ENCODE measurements at regions not wholly inside any gene's neighbourhood (a gene's known extent, or its start where the extent isn't known, plus 50 kb on each side); places are given as distances from the start of the nearest gene placed in this dataset.

GRCh38 chr2:40896358-40896757, 444.5 kb upstream of the SLC8A1 start:
- TF ChIP-seq SPI1 (IDR thresholded peaks at IDR 0.05; ENCODE audit: borderline replicate concordance, low read depth) = no peak
- TF ChIP-seq CTCF (IDR thresholded peaks at IDR 0.05; ENCODE audit: insufficient read depth, low read length) = no peak
- TF ChIP-seq REST (IDR thresholded peaks at IDR 0.05; ENCODE audit: insufficient replicate concordance, low read depth) = no peak
- TF ChIP-seq GABPA (IDR thresholded peaks at IDR 0.05; ENCODE audit: low read depth) = no peak
- no peak for TF ChIP-seq POLR2AphosphoS5 (IDR thresholded peaks at IDR 0.05; ENCODE audit: low read depth)
- no peak overlapping the region for H3K27ac ChIP-seq (replicated peaks)
- H3K27me3 ChIP-seq (ENCODE audit: insufficient read depth, poor library complexity, severe bottlenecking) = no peaks in the 10 kb centered on the region
- DNase-seq (ENCODE audit: low read depth in 1 of 2, low spot score in 1 of 2) = no peak
- H3K4me3 ChIP-seq (replicated peaks; ENCODE audit: insufficient read depth, low read length) = no peak overlapping the region

- H3K27me3 ChIP-seq (ENCODE audit: insufficient read depth, poor library complexity, severe bottlenecking) = no peaks in the 10 kb centered on the region
- TF ChIP-seq POLR2AphosphoS5 (IDR thresholded peaks at IDR 0.05; ENCODE audit: low read depth) = no peak
- no peak for TF ChIP-seq SPI1 (IDR thresholded peaks at IDR 0.05; ENCODE audit: borderline replicate concordance, low read depth)
- no peak for TF ChIP-seq CTCF (IDR thresholded peaks at IDR 0.05; ENCODE audit: insufficient read depth, low read length)
- no peak for TF ChIP-seq GABPA (IDR thresholded peaks at IDR 0.05; ENCODE audit: low read depth)
- TF ChIP-seq REST (IDR thresholded peaks at IDR 0.05; ENCODE audit: insufficient replicate concordance, low read depth) = no peak
- H3K27ac ChIP-seq (replicated peaks) = no peak overlapping the region
- no peak for DNase-seq (ENCODE audit: low read depth in 1 of 2, low spot score in 1 of 2)
- H3K4me3 ChIP-seq (replicated peaks; ENCODE audit: insufficient read depth, low read length) = no peak overlapping the region
Measured at GRCh38 chr2:40914666-40915065, 462.8 kb upstream of the SLC8A1 start.

DNA sequence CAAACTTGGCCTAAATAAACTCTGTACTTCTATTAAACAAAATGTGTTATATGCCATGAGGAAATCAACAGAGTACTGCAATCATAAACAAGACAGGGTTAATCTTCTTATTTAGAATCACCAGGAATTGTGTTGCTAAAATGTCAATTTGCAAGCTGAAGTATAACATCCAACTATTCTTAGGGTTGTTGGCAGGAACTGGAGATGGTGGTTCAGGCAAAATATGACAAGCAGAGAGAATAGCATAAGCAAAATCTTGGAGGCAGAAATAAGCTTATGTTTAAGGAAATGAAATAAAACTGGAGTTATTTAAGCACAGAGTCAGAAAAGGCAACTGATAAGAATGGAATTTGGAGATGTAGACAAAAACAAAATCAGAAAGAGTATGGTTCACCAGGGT, 463.8 kb upstream of the SLC8A1 start:
- Histone ChIP-seq H3K4me3 (replicated peaks; ENCODE audit: insufficient read depth, low read length) (no peak overlapping the region), H3K27ac (replicated peaks) (no peak overlapping the region), H3K27me3 (ENCODE audit: insufficient read depth, poor library complexity, severe bottlenecking) (no peaks in the 10 kb centered on the region)
- no peak for DNase-seq (ENCODE audit: low read depth in 1 of 2, low spot score in 1 of 2)
- TF ChIP-seq GABPA (IDR thresholded peaks at IDR 0.05; ENCODE audit: low read depth) (no peak), POLR2AphosphoS5 (IDR thresholded peaks at IDR 0.05; ENCODE audit: low read depth) (no peak), CTCF (IDR thresholded peaks at IDR 0.05; ENCODE audit: insufficient read depth, low read length) (no peak), SPI1 (IDR thresholded peaks at IDR 0.05; ENCODE audit: borderline replicate concordance, low read depth) (no peak)

DNA sequence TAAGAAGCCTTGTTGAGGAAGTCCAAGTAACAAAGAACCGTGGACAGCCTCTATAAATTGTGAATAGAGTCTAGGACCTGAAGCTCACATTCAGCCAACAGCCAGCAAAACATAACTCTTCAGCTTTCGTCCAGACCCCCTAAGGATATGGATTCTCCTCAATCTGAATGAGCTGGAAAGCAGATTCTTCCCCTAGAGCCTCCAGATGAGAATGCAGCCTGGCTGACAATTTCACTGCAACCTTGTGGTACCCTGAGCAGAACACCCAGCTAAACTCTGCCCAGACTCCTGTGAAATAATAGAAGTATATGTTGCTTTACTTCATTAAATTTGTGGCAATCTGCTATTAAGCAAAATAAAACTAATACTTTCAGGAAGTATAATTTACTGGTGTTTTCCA, 483.5 kb upstream of the SLC8A1 start:
- H3K27me3 ChIP-seq (ENCODE audit: insufficient read depth, poor library complexity, severe bottlenecking) = peaks cover 2% of the 10 kb centered on the region
- H3K27ac ChIP-seq (replicated peaks) = no peak overlapping the region
- TF ChIP-seq CTCF (IDR thresholded peaks at IDR 0.05; ENCODE audit: insufficient read depth, low read length) (no peak), REST (IDR thresholded peaks at IDR 0.05; ENCODE audit: insufficient replicate concordance, low read depth) (no peak), GABPA (IDR thresholded peaks at IDR 0.05; ENCODE audit: low read depth) (no peak), POLR2AphosphoS5 (IDR thresholded peaks at IDR 0.05; ENCODE audit: low read depth) (no peak), SPI1 (IDR thresholded peaks at IDR 0.05; ENCODE audit: borderline replicate concordance, low read depth) (no peak)
- no peak overlapping the region for H3K4me3 ChIP-seq (replicated peaks; ENCODE audit: insufficient read depth, low read length)
- DNase-seq (ENCODE audit: low read depth in 1 of 2, low spot score in 1 of 2) = no peak

Measured in HL-60 (cell line).